ENCODE measurements at regions not wholly inside any gene's neighbourhood (a gene's known extent, or its start where the extent isn't known, plus 50 kb on each side); places are given as distances from the start of the nearest gene placed in this dataset.

- TF ChIP-seq FOXM1 (IDR thresholded peaks at IDR 0.05; ENCODE audit: borderline replicate concordance, low read depth) (no peak), TCF12 (IDR thresholded peaks at IDR 0.05; ENCODE audit: low read depth) (no peak), YY1 (IDR thresholded peaks at IDR 0.05; ENCODE audit: low read depth) (no peak), CEBPB (IDR thresholded peaks at IDR 0.05) (no peak), EP300 (IDR thresholded peaks at IDR 0.05; ENCODE audit: borderline replicate concordance) (no peak), MAX (IDR thresholded peaks at IDR 0.05) (no peak), CREB1 (IDR thresholded peaks at IDR 0.05; ENCODE audit: low read depth) (no peak), USF1 (IDR thresholded peaks at IDR 0.05) (no peak), REST (IDR thresholded peaks at IDR 0.05; ENCODE audit: low read depth) (no peak), EGR1 (IDR thresholded peaks at IDR 0.05) (no peak), ZBTB7A (IDR thresholded peaks at IDR 0.05; ENCODE audit: low read depth) (no peak), TAF1 (IDR thresholded peaks at IDR 0.05; ENCODE audit: low read depth) (no peak), RAD21 (IDR thresholded peaks at IDR 0.05; ENCODE audit: low read depth) (no peak), TEAD4 (IDR thresholded peaks at IDR 0.05) (no peak), NFIC (IDR thresholded peaks at IDR 0.05) (no peak)
These were observed 155.1 kb upstream of the ZNF462 start for GRCh38 chr9:106707738-106708474.

GRCh38 chr9:106708475-106709146, 154.4 kb upstream of the ZNF462 start:
- TF ChIP-seq NFIC (IDR thresholded peaks at IDR 0.05) (no peak), FOXM1 (IDR thresholded peaks at IDR 0.05; ENCODE audit: borderline replicate concordance, low read depth) (no peak), MAX (IDR thresholded peaks at IDR 0.05) (no peak), CREB1 (IDR thresholded peaks at IDR 0.05; ENCODE audit: low read depth) (no peak), YY1 (IDR thresholded peaks at IDR 0.05; ENCODE audit: low read depth) (no peak)

GRCh38 chr9:106712279-106712678, 150.7 kb upstream of the ZNF462 start:
- TF ChIP-seq RAD21 (IDR thresholded peaks at IDR 0.05; ENCODE audit: low read depth): no peak
- no peak for TF ChIP-seq NFIC (IDR thresholded peaks at IDR 0.05)
- no peak for TF ChIP-seq CEBPB (IDR thresholded peaks at IDR 0.05)
- TF ChIP-seq REST (IDR thresholded peaks at IDR 0.05; ENCODE audit: low read depth): no peak
- TF ChIP-seq TCF12 (IDR thresholded peaks at IDR 0.05; ENCODE audit: low read depth): no peak
- TF ChIP-seq ZBTB7A (IDR thresholded peaks at IDR 0.05; ENCODE audit: low read depth): no peak
- no peak for TF ChIP-seq EP300 (IDR thresholded peaks at IDR 0.05; ENCODE audit: borderline replicate concordance)
- no peak for TF ChIP-seq CREB1 (IDR thresholded peaks at IDR 0.05; ENCODE audit: low read depth)
- TF ChIP-seq TAF1 (IDR thresholded peaks at IDR 0.05; ENCODE audit: low read depth): no peak
- TF ChIP-seq MAX (IDR thresholded peaks at IDR 0.05): no peak
- no peak for TF ChIP-seq EGR1 (IDR thresholded peaks at IDR 0.05)
- TF ChIP-seq FOXM1 (IDR thresholded peaks at IDR 0.05; ENCODE audit: borderline replicate concordance, low read depth): no peak

GRCh38 chr9:106713206-106713605, 149.8 kb upstream of the ZNF462 start:
- TF ChIP-seq ZBTB7A (IDR thresholded peaks at IDR 0.05; ENCODE audit: low read depth): no peak
- no peak for TF ChIP-seq CREB1 (IDR thresholded peaks at IDR 0.05; ENCODE audit: low read depth)
- no peak for TF ChIP-seq FOXM1 (IDR thresholded peaks at IDR 0.05; ENCODE audit: borderline replicate concordance, low read depth)
- TF ChIP-seq YY1 (IDR thresholded peaks at IDR 0.05; ENCODE audit: low read depth): no peak
- TF ChIP-seq REST (IDR thresholded peaks at IDR 0.05; ENCODE audit: low read depth): no peak
- TF ChIP-seq RAD21 (IDR thresholded peaks at IDR 0.05; ENCODE audit: low read depth): no peak
- no peak for TF ChIP-seq EP300 (IDR thresholded peaks at IDR 0.05; ENCODE audit: borderline replicate concordance)
- no peak for TF ChIP-seq TAF1 (IDR thresholded peaks at IDR 0.05; ENCODE audit: low read depth)
- TF ChIP-seq USF1 (IDR thresholded peaks at IDR 0.05): no peak
- TF ChIP-seq MAX (IDR thresholded peaks at IDR 0.05): no peak
- no peak for TF ChIP-seq CEBPB (IDR thresholded peaks at IDR 0.05)
- TF ChIP-seq TEAD4 (IDR thresholded peaks at IDR 0.05): no peak
- TF ChIP-seq TCF12 (IDR thresholded peaks at IDR 0.05; ENCODE audit: low read depth): no peak
- no peak for TF ChIP-seq NFIC (IDR thresholded peaks at IDR 0.05)
